Hematopoietic multipotent progenitor cell (in vitro differentiated cells): ENCODE measurements at regions not wholly inside any gene's neighbourhood (a gene's known extent, or its start where the extent isn't known, plus 50 kb on each side); places are given as distances from the start of the nearest gene placed in this dataset.
"Not testable (repeated sequence)": the region's sequence is repeated elsewhere in the genome, so short reads cannot be mapped to it uniquely, and the experiment has no call there.

ENCODE experiments used
- DNase-seq, 3 donors: peaks; one replicate each; pipeline ENCODE4 v3.0.0-alpha.2; 2011 to 2015; ENCODE audit warnings: low read depth in 2 of 3, low spot score in 2 of 3

- no peak for DNase-seq
These were observed 76.9 kb upstream of the EED start for GRCh38 chr11:86167499-86168164.

GRCh38 chr11:86166287-86166686, 78.3 kb upstream of the EED start:
- not testable (repeated sequence) for DNase-seq

GRCh38 chr11:86164106-86164505, 80.4 kb upstream of the EED start:
- no peak for DNase-seq

GRCh38 chr11:86163221-86163876, 81.2 kb upstream of the EED start:
- DNase-seq, result not testable (repeated sequence)

- no peak for DNase-seq
These were observed 82.3 kb upstream of the EED start for GRCh38 chr11:86162239-86162638.

GRCh38 chr11:86161837-86162236, 82.7 kb upstream of the EED start:
- DNase-seq, result no peak

- DNase-seq, result no peak
These were observed 83.2 kb upstream of the EED start for GRCh38 chr11:86161336-86161735.

GRCh38 chr11:86160541-86161149, 83.9 kb upstream of the EED start:
- no peak for DNase-seq

GRCh38 chr11:86159581-86159891, 85.0 kb upstream of the EED start:
- DNase-seq, result no peak

- DNase-seq, result no peak
These were observed 85.6 kb upstream of the EED start for GRCh38 chr11:86158704-86159580.

GRCh38 chr11:86157797-86158378, 86.7 kb upstream of the EED start:
- no peak for DNase-seq

- DNase-seq, result no peak
These were observed 87.6 kb upstream of the PICALM start for GRCh38 chr11:86156397-86156955.

- DNase-seq, result no peak
These were observed 86.4 kb upstream of the PICALM start for GRCh38 chr11:86155200-86155844.

- no peak for DNase-seq
These were observed 84.6 kb upstream of the PICALM start for GRCh38 chr11:86153439-86153838.

- no peak for DNase-seq
These were observed 84.0 kb upstream of the PICALM start for GRCh38 chr11:86152901-86153300.

GRCh38 chr11:86152006-86152862, 83.3 kb upstream of the PICALM start:
- DNase-seq, result no peak

GRCh38 chr11:86151174-86152005, 82.5 kb upstream of the PICALM start:
- DNase-seq, result peak in 2 of 3 donors; percentile 49 to 62

- no peak for DNase-seq
These were observed 81.9 kb upstream of the PICALM start for GRCh38 chr11:86150847-86151173.
